ENCODE measurements at regions not wholly inside any gene's neighbourhood (a gene's known extent, or its start where the extent isn't known, plus 50 kb on each side); places are given as distances from the start of the nearest gene placed in this dataset.
"Not testable (repeated sequence)": the region's sequence is repeated elsewhere in the genome, so short reads cannot be mapped to it uniquely, and the experiment has no call there.

DNA sequence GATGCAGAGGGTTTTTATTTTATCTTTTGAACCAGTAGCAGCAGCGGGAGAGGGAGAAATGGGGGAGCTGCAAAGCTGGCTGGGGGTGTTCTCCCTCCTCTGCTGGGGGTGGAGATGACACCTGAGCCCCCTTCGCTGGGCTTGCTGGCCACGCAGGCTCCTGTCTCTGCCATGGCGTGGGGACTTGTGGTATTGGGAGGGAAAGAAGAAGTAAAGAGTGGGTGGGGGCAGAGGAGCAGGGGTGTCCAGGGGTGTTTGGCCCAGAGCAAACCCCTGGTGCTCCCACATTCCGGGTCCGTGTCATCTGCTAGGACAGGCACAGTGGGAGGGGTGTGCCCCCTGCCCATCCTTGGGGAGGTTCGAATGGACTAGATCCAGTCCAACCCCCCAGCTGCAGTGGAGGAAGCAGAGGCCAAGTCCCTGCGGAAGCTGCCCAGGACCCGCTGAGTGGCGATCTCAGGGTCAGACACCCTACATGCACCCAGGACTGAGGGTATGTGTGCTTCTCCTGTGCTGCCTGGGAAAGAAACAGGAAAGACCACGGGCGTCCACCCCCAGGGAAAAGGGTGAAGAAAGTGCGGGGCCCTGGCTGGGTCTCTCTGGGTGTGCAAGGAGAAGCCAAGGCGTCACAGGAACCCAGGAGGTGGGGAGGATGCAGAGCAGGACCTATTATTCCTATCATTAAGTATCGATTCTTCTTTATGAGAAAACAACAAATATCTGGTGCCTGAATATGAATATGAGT is 163.2 kb downstream of the TRIM43 start:
- H3K4ac ChIP-seq (replicated peaks; ENCODE audit: insufficient read length, low read depth, low read length); H2BK120ac ChIP-seq (replicated peaks; ENCODE audit: low read depth, low read length); H3K23ac ChIP-seq (ENCODE audit: insufficient read length); H3K36me3 ChIP-seq (ENCODE audit: control insufficient read depth in 2 of 4, insufficient read depth in 4 of 4, low read length in 3 of 4); H3K27ac ChIP-seq (ENCODE audit: low read depth, low read length); H3K79me2 ChIP-seq (ENCODE audit: control insufficient read depth in 1 of 2, insufficient read depth in 2 of 2, low read length in 2 of 2); H3K79me1 ChIP-seq (ENCODE audit: low read depth, low read length); H2BK12ac ChIP-seq (ENCODE audit: low read depth, low read length); H3K23me2 ChIP-seq (ENCODE audit: low read depth, low read length); H3K18ac ChIP-seq (ENCODE audit: extremely low read depth, low read length); H3K9ac ChIP-seq (replicated peaks in 1 of 4; ENCODE audit: extremely low read depth in 1 of 4, low read depth in 3 of 4, low read length in 3 of 4); H2BK15ac ChIP-seq (ENCODE audit: low read length); H3K27me3 ChIP-seq (replicated peaks in 1 of 4; ENCODE audit: control insufficient read depth in 3 of 4, extremely low read depth in 1 of 4, insufficient read depth in 3 of 4, low read length in 3 of 4); H3K56ac ChIP-seq (replicated peaks; ENCODE audit: insufficient read length, low read depth, low read length); DNase-seq (ENCODE audit: low read depth in 1 of 2, low spot score in 2 of 2); H2AK5ac ChIP-seq (ENCODE audit: low read depth, low read length); H3K4me2 ChIP-seq (ENCODE audit: insufficient read depth in 1 of 2, low read depth in 2 of 2, low read length in 2 of 2); H4K5ac ChIP-seq (ENCODE audit: insufficient read length, low read depth, low read length); H4K20me1 ChIP-seq (replicated peaks in 1 of 2; ENCODE audit: control insufficient read depth in 1 of 2, insufficient read depth in 2 of 2, low read length in 2 of 2); H4K8ac ChIP-seq (ENCODE audit: extremely low read depth, insufficient read depth, low read length); H2AFZ ChIP-seq (ENCODE audit: low read length); POLR2A ChIA-PET (ENCODE audit: partially characterized antibody); FAIRE-seq; H2BK20ac ChIP-seq (ENCODE audit: low read length); H3K14ac ChIP-seq (ENCODE audit: insufficient read length); H3K4me1 ChIP-seq (replicated peaks in 1 of 4; ENCODE audit: control insufficient read depth in 3 of 4, insufficient read depth in 4 of 4, low read length in 3 of 4); H2BK5ac ChIP-seq (ENCODE audit: low read depth, low read length); H4K91ac ChIP-seq (replicated peaks; ENCODE audit: insufficient read length, low read length); H3K4me3 ChIP-seq (ENCODE audit: extremely low read depth in 1 of 4, insufficient read depth in 2 of 4, low read depth in 3 of 4, low read length in 4 of 4); CTCF ChIA-PET (ENCODE audit: partially characterized antibody): not testable (repeated sequence)
- peaks cover 25 to 68% of the 10 kb centered on the region in 2 experiments; a peak in 3 of 4 replicates for H3K9me3 ChIP-seq (ENCODE audit: insufficient read depth in 2 of 2, low read depth in 1 of 2, low read length in 1 of 2)
- 82% methylated on average over 8 of the region's 15 CpGs; no CpG with 5 or more reads in 1 of the 2 experiments for WGBS, 2 experiments (ENCODE audit: extremely low coverage in 1 of 2, insufficient coverage in 1 of 2, insufficient read length in 1 of 2, insufficient replicate concordance in 2 of 2, low coverage in 1 of 2, low lambda C conversion rate in 2 of 2, missing lambda C conversion rate in 1 of 2)

Measured in H1 (cell line).